Natural killer cell (primary cell): ENCODE measurements at regions not wholly inside any gene's neighbourhood (a gene's known extent, or its start where the extent isn't known, plus 50 kb on each side); places are given as distances from the start of the nearest gene placed in this dataset.

Experiments used
- ATAC-seq, 3 donors: fragments of 150-1000 bp in 2 of 3; fragments of 200-7000 bp in 1 of 3; cut with Tn5 transposase; 1 replicate in 1 of 3; 2 replicates in 2 of 3; pipeline ENCODE4 v1.10.0; 2021; ENCODE audit warnings: mild to moderate bottlenecking in 2 of 3, moderate library complexity in 2 of 3
- DNase-seq, 2 donors: peaks; one replicate each; pipeline versions ENCODE4 v3.0.0 to v3.0.0-alpha.2; 2013 to 2021; ENCODE audit warnings: mixed read lengths in 1 of 2
- H3K27ac ChIP-seq: one replicate; pipeline ENCODE4 v1.5.1; 2013; ENCODE audit warnings: mild to moderate bottlenecking, low read length
- H3K27me3 ChIP-seq: one replicate; pipeline ENCODE4 v1.6.1; 2013; ENCODE audit warnings: low read length; ENCODE audit not compliant: control insufficient read depth, insufficient read depth
- H3K36me3 ChIP-seq: one replicate; pipeline ENCODE4 v1.6.1; 2013; ENCODE audit warnings: low read length; ENCODE audit not compliant: control insufficient read depth, insufficient read depth
- H3K4me1 ChIP-seq: one replicate; pipeline ENCODE4 v1.6.1; 2013; ENCODE audit warnings: low read length; ENCODE audit not compliant: control insufficient read depth, insufficient read depth
- H3K4me3 ChIP-seq: one replicate; pipeline ENCODE4 v1.5.1; 2013; ENCODE audit warnings: low read length
- H3K9me3 ChIP-seq: one replicate; pipeline ENCODE4 v1.6.1; 2013; ENCODE audit warnings: low read length; ENCODE audit not compliant: control insufficient read depth, insufficient read depth
- H3K27ac Mint-ChIP-seq, 2 donors: one replicate each; pipeline ENCODE4 v1.8.0; 2022; ENCODE audit warnings: mild to moderate bottlenecking in 2 of 2, mixed read lengths in 2 of 2, moderate library complexity in 1 of 2
- H3K27me3 Mint-ChIP-seq, 2 donors: one replicate each; pipeline ENCODE4 v1.8.0; 2022; ENCODE audit warnings: low read depth in 2 of 2, mixed read lengths in 2 of 2
- H3K36me3 Mint-ChIP-seq: one replicate; pipeline ENCODE4 v1.8.0; 2022; ENCODE audit warnings: mixed read lengths
- H3K4me1 Mint-ChIP-seq, 2 donors: one replicate each; pipeline ENCODE4 v1.8.0; 2022; ENCODE audit warnings: mixed read lengths in 2 of 2
- H3K4me3 Mint-ChIP-seq: one replicate; pipeline ENCODE4 v1.8.0; 2022; ENCODE audit warnings: mild to moderate bottlenecking, moderate library complexity, mixed read lengths
- H3K9me3 Mint-ChIP-seq, 2 donors: one replicate each; pipeline ENCODE4 v1.8.0; 2022; ENCODE audit warnings: mixed read lengths in 2 of 2
- whole genome bisulfite sequencing: methylation state at CpG from one replicate; pipeline ENCODE4 v1.1.7; 2013; ENCODE audit warnings: missing lambda C conversion rate; ENCODE audit not compliant: insufficient coverage; 5-methylcytosine and 5-hydroxymethylcytosine counted together
- intact Hi-C: fragments of 100-400 bp; cut with micrococcal nuclease; formaldehyde crosslinking; loops from one replicate; pipeline ENCODE4 v1.14.2; 2022
- TF ChIP-seq, protein P1 (sequence below): fragments of 200-600 bp; IDR thresholded peaks from one replicate; pipeline ENCODE4 v1.8.0; 2022; ENCODE audit warnings: antibody characterized with exemption

DNA sequence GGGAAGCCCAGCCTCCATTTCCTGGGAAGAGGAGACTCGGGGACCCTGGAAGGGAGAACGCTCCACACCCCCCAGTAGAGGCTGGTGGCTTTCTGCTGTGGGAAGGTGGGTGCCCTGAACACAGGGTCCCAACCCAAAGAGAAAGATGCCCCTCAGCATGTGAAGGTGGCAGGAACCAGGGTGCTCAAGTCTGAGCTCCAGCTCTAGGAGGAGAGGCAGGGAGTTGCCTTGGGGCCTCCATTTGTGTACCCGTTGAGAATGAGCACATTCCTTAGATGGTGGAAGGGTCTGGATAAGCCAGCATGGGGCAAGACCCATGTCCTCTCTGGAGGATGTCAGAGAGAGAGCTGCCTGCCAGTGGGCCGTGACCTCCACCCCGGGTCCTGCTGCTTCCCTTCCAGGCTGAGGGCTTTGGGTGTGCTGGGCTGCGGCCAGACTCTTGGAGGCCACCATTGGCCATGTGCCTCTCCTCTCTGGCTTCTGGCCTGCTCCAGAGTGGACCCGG, 212.4 kb downstream of the TBC1D2B start:
- ATAC-seq (no peak), DNase-seq (no peak)
- 92% methylated on average over 7 of the region's 7 CpGs for WGBS
- intact Hi-C loops = no loop called here
- H3K4me1 Mint-ChIP-seq = no peaks in the 10 kb centered on the region
- no peaks in the 10 kb centered on the region for H3K9me3 Mint-ChIP-seq
- TF ChIP-seq, protein P1, sequence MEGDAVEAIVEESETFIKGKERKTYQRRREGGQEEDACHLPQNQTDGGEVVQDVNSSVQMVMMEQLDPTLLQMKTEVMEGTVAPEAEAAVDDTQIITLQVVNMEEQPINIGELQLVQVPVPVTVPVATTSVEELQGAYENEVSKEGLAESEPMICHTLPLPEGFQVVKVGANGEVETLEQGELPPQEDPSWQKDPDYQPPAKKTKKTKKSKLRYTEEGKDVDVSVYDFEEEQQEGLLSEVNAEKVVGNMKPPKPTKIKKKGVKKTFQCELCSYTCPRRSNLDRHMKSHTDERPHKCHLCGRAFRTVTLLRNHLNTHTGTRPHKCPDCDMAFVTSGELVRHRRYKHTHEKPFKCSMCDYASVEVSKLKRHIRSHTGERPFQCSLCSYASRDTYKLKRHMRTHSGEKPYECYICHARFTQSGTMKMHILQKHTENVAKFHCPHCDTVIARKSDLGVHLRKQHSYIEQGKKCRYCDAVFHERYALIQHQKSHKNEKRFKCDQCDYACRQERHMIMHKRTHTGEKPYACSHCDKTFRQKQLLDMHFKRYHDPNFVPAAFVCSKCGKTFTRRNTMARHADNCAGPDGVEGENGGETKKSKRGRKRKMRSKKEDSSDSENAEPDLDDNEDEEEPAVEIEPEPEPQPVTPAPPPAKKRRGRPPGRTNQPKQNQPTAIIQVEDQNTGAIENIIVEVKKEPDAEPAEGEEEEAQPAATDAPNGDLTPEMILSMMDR = no peak
- no peak overlapping the region for H3K4me3 Mint-ChIP-seq
- Histone ChIP-seq H3K36me3 (no peaks in the 10 kb centered on the region), H3K9me3 (no peaks in the 10 kb centered on the region), H3K27ac (no peak overlapping the region), H3K27me3 (no peaks in the 10 kb centered on the region), H3K4me3 (no peak overlapping the region), H3K4me1 (no peaks in the 10 kb centered on the region)
- H3K36me3 Mint-ChIP-seq = no peaks in the 10 kb centered on the region
- peaks cover 0 to 3% of the 10 kb centered on the region in 2 donors for H3K27me3 Mint-ChIP-seq
- no peak overlapping the region for H3K27ac Mint-ChIP-seq

DNA sequence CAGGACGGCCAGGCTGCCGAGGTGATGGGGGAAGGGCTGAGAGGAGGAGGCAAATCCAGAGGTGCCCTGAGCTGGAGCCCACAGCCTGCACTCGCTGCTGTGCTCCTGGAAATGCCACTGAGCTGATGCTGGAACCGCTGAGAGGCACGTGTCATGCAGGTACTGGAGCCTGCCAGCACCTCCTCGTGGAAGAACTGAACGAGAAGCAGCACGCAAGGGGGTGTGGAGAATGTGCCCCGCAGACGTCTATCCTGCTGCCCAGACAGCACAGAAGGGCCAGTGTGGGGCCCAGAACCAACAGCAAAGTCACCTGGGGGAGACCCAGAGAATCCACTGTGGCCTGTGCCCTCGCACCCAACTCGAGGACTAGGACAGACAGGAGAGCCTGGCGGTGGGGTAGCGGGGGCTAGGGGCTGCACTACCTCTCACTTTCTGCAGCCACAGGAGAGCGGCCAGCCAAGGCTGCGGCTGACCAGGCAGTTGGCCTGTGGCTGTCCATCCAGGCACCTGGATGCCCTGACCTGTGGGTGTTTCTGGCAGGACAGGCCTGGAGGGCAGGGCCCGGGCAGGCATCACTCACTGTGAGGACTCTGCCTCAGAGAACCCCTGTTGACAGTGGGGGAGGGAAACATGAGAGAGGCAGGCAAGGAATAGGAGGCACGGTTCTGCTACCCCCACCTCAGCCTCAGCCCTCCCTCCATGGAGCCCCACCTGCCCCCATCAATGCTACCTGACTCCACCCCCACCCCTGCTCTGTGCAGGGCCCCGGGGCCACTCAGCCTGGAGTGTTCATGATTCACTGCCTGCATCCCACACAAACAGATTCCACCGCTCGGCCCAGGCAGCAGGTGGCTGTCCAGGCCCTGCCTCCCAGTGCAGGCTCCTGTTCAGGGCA, 213.1 kb downstream of the TBC1D2B start:
- intact Hi-C loops = no loop called here
- 84% methylated on average over 21 of the region's 21 CpGs for WGBS
- H3K27me3 Mint-ChIP-seq = peaks cover 0 to 3% of the 10 kb centered on the region in 2 donors

GRCh38 chr15:77863491-77864105, 213.9 kb downstream of the TBC1D2B start:
- TF ChIP-seq, protein P1 = no peak
- ATAC-seq (no peak), DNase-seq (no peak)
- Histone ChIP-seq H3K4me3 (no peak overlapping the region), H3K36me3 (no peaks in the 10 kb centered on the region), H3K27me3 (no peaks in the 10 kb centered on the region), H3K9me3 (no peaks in the 10 kb centered on the region), H3K27ac (no peak overlapping the region), H3K4me1 (no peaks in the 10 kb centered on the region)
- 82% methylated on average over 12 of the region's 12 CpGs for WGBS
- Mint-ChIP-seq H3K27ac (no peak overlapping the region), H3K4me3 (no peak overlapping the region), H3K4me1 (no peaks in the 10 kb centered on the region), H3K9me3 (no peaks in the 10 kb centered on the region), H3K36me3 (no peaks in the 10 kb centered on the region), H3K27me3 (peaks cover 0 to 3% of the 10 kb centered on the region in 2 donors)
- intact Hi-C loops = no loop called here

More for the DNA sequence above, 213.1 kb downstream of the TBC1D2B start:
- Histone ChIP-seq H3K27ac (no peak overlapping the region), H3K36me3 (no peaks in the 10 kb centered on the region), H3K4me1 (no peaks in the 10 kb centered on the region), H3K27me3 (no peaks in the 10 kb centered on the region), H3K9me3 (no peaks in the 10 kb centered on the region), H3K4me3 (no peak overlapping the region)
- Mint-ChIP-seq H3K36me3 (no peaks in the 10 kb centered on the region), H3K27ac (no peak overlapping the region), H3K4me1 (no peaks in the 10 kb centered on the region), H3K9me3 (no peaks in the 10 kb centered on the region), H3K4me3 (no peak overlapping the region)
- TF ChIP-seq, protein P1 = no peak
- DNase-seq (no peak), ATAC-seq (no peak)
